ENCODE measurements at regions not wholly inside any gene's neighbourhood (a gene's known extent, or its start where the extent isn't known, plus 50 kb on each side); places are given as distances from the start of the nearest gene placed in this dataset.

DNA sequence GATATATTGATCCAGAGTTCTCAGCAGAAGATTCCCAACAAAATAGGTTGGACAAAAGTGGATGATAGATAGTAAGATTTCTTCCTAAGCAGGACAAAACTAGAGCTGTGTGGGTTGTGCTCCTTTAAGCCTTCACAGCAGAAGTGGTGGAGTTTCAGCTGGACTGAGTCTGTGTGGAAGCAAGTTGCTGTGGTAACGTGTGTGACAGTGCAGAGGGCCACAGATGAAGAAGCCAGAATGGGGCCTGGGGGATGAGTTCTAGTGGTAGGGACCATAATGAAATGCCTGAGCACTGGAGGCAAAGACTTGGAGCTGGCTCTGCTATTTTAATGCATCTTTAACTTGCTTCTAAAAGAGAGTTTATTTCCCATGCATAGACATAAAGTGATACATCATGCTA, 238.7 kb upstream of the POGK start:
- Histone ChIP-seq H3K27me3 (ENCODE audit: control insufficient read depth in 1 of 2, insufficient read depth in 2 of 2, low read length in 2 of 2) (no peaks in the 10 kb centered on the region), H3K4me2 (ENCODE audit: low read depth, low read length) (no peak overlapping the region), H2AFZ (ENCODE audit: low read length) (no peak overlapping the region), H3K36me3 (replicated peaks in 1 of 2; ENCODE audit: control insufficient read depth in 1 of 2, insufficient read depth in 2 of 2, low read length in 2 of 2) (no peaks in the 10 kb centered on the region), H3K79me2 (ENCODE audit: insufficient read depth, low read length) (no peaks in the 10 kb centered on the region), H3K9me3 (ENCODE audit: low read length) (no peaks in the 10 kb centered on the region), H3K27ac (ENCODE audit: extremely low read length, insufficient read depth, low read length) (no peak overlapping the region), H4K20me1 (ENCODE audit: insufficient read depth, low read length) (no peaks in the 10 kb centered on the region), H3K4me3 (replicated peaks in 1 of 3; ENCODE audit: insufficient read depth in 1 of 3, low read depth in 2 of 3, low read length in 3 of 3) (no peak overlapping the region), H3K9ac (ENCODE audit: insufficient read depth, low read depth, low read length) (no peak overlapping the region), H3K4me1 (ENCODE audit: insufficient read depth, low read length) (no peaks in the 10 kb centered on the region)
- ChIA-PET POLR2A (no interaction called here), CTCF (ENCODE audit: low intra/inter-chr PET ratio, low total read pairs) (no interaction called here)
- ATAC-seq (no peak), FAIRE-seq (no peak), DNase-seq (ENCODE audit: low spot score) (no peak)
- intact Hi-C loops (cut with micrococcal nuclease; ENCODE audit: unreplicated experiment) (no loop called here), in situ Hi-C loops (cut with HindIII; ENCODE audit: extremely low pct_ligation_motif_present, low pct_unique_long_range_greater_than_20kb) (no loop called here)
- BruUV-seq (replicated peaks): no TSS peak
- 9% methylated on average over 1 of the region's 1 CpG for WGBS (ENCODE audit: low lambda C conversion rate)
- TF ChIP-seq, protein P1, sequence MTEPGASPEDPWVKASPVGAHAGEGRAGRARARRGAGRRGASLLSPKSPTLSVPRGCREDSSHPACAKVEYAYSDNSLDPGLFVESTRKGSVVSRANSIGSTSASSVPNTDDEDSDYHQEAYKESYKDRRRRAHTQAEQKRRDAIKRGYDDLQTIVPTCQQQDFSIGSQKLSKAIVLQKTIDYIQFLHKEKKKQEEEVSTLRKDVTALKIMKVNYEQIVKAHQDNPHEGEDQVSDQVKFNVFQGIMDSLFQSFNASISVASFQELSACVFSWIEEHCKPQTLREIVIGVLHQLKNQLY (CRISPR knock-in tag; IDR thresholded peaks at IDR 0.05): no peak
- no peak for TF ChIP-seq ZNF841 (CRISPR knock-in tag; IDR thresholded peaks at IDR 0.05; ENCODE audit: borderline replicate concordance)
- no peak for TF ChIP-seq ZNF615 (CRISPR knock-in tag; IDR thresholded peaks at IDR 0.05; ENCODE audit: borderline replicate concordance)
- no peak for TF ChIP-seq ZNF317 (CRISPR knock-in tag; IDR thresholded peaks at IDR 0.05)
- TF ChIP-seq ZNF724P (CRISPR knock-in tag; IDR thresholded peaks at IDR 0.05; ENCODE audit: borderline replicate concordance): no peak
- TF ChIP-seq THAP8 (CRISPR knock-in tag; IDR thresholded peaks at IDR 0.05; ENCODE audit: borderline replicate concordance): no peak
- no peak for TF ChIP-seq PRDM10 (CRISPR knock-in tag; IDR thresholded peaks at IDR 0.05; ENCODE audit: low read depth)
- TF ChIP-seq ZNF816 (CRISPR knock-in tag; IDR thresholded peaks at IDR 0.05; ENCODE audit: borderline replicate concordance): no peak
- TF ChIP-seq CEBPZ (IDR thresholded peaks at IDR 0.05; ENCODE audit: low read length): no peak
- TF ChIP-seq, protein P2, sequence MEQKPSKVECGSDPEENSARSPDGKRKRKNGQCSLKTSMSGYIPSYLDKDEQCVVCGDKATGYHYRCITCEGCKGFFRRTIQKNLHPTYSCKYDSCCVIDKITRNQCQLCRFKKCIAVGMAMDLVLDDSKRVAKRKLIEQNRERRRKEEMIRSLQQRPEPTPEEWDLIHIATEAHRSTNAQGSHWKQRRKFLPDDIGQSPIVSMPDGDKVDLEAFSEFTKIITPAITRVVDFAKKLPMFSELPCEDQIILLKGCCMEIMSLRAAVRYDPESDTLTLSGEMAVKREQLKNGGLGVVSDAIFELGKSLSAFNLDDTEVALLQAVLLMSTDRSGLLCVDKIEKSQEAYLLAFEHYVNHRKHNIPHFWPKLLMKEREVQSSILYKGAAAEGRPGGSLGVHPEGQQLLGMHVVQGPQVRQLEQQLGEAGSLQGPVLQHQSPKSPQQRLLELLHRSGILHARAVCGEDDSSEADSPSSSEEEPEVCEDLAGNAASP (CRISPR knock-in tag; IDR thresholded peaks at IDR 0.05; ENCODE audit: borderline replicate concordance): no peak
- TF ChIP-seq, protein P3, sequence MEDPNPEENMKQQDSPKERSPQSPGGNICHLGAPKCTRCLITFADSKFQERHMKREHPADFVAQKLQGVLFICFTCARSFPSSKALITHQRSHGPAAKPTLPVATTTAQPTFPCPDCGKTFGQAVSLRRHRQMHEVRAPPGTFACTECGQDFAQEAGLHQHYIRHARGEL (CRISPR knock-in tag; IDR thresholded peaks at IDR 0.05): no peak
- no peak for TF ChIP-seq ZFYVE20 (CRISPR knock-in tag; IDR thresholded peaks at IDR 0.05; ENCODE audit: borderline replicate concordance, low read depth)
- TF ChIP-seq ZNF564 (CRISPR knock-in tag; IDR thresholded peaks at IDR 0.05): no peak

Data from HepG2 (cell line).